Activated CD4-positive, alpha-beta T cell treated with anti-CD3 and anti-CD28 coated beads for 36 hours (primary cell): ENCODE measurements at regions not wholly inside any gene's neighbourhood (a gene's known extent, or its start where the extent isn't known, plus 50 kb on each side); places are given as distances from the start of the nearest gene placed in this dataset.

ENCODE experiments used
- ATAC-seq: fragments of 200-7000 bp; cut with Tn5 transposase; one replicate; pipeline ENCODE4 v1.10.0; 2021; ENCODE audit warnings: mild to moderate bottlenecking, moderate library complexity
- CTCF ChIA-PET: fragments of 350-600 bp; sonication (Branson Sonifier 250); formaldehyde crosslinking; loops from one replicate; lab custom pipeline; 2021; ENCODE audit warnings: antibody characterized with exemption; lab: Charles Lee
- POLR2A ChIA-PET: fragments of 350-600 bp; sonication (Branson Sonifier 250); formaldehyde crosslinking; loops from one replicate; lab custom pipeline; 2021; ENCODE audit warnings: antibody characterized with exemption, inconsistent platforms; lab: Charles Lee
- DNase-seq: peaks from one replicate; pipeline ENCODE4 v3.0.0-alpha.2; 2020
- H3K27ac Mint-ChIP-seq: one replicate; pipeline ENCODE4 v1.8.0; 2021; ENCODE audit warnings: mixed read lengths
- H3K27me3 Mint-ChIP-seq: one replicate; pipeline ENCODE4 v1.8.0; 2021; ENCODE audit warnings: mixed read lengths
- H3K36me3 Mint-ChIP-seq: one replicate; pipeline ENCODE4 v1.8.0; 2021; ENCODE audit warnings: low read depth, mixed read lengths
- H3K4me1 Mint-ChIP-seq: one replicate; pipeline ENCODE4 v1.8.0; 2021; ENCODE audit warnings: mixed read lengths
- H3K4me3 Mint-ChIP-seq: one replicate; pipeline ENCODE4 v1.8.0; 2021; ENCODE audit warnings: mild to moderate bottlenecking, moderate library complexity, mixed read lengths
- H3K9me3 Mint-ChIP-seq: one replicate; pipeline ENCODE4 v1.8.0; 2021; ENCODE audit warnings: low read depth, mixed read lengths
- intact Hi-C, 2 experiments: fragments of 100-400 bp; cut with DNase I in 1 of 2; cut with micrococcal nuclease in 1 of 2; formaldehyde crosslinking; loops; one replicate each; pipeline versions ENCODE4 v1.14.2 to v1.15.1; 2022 to 2024; cut with DNase I, micrococcal nuclease

- no peak for ATAC-seq
- H3K27me3 Mint-ChIP-seq, result no peaks in the 10 kb centered on the region
Observed at GRCh38 chr16:73145166-73145880, 97.4 kb upstream of the ZFHX3 start.

GRCh38 chr16:73143576-73144422, 95.9 kb upstream of the ZFHX3 start:
- ATAC-seq, result no peak
- intact Hi-C loops, result no loop called here

More at GRCh38 chr16:73145166-73145880, 97.4 kb upstream of the ZFHX3 start:
- Mint-ChIP-seq H3K4me1 (no peaks in the 10 kb centered on the region), H3K36me3 (no peaks in the 10 kb centered on the region), H3K4me3 (no peak overlapping the region), H3K27ac (no peak overlapping the region), H3K9me3 (no peaks in the 10 kb centered on the region)
- POLR2A ChIA-PET, result no interaction called here
- no peak for DNase-seq
- CTCF ChIA-PET, result no interaction called here
- intact Hi-C loops, result no loop called here

GRCh38 chr16:73143002-73143401, 95.1 kb upstream of the ZFHX3 start:
- Mint-ChIP-seq H3K27ac (no peak overlapping the region), H3K27me3 (peaks cover 3% of the 10 kb centered on the region), H3K36me3 (no peaks in the 10 kb centered on the region), H3K4me3 (no peak overlapping the region), H3K4me1 (no peaks in the 10 kb centered on the region), H3K9me3 (peaks cover 2% of the 10 kb centered on the region)
- ChIA-PET POLR2A (no interaction called here), CTCF (interaction anchor here (0.6 kb wide), 1 partner anchor 1304 kb away, joined by 4 read pairs; no protein-coding TSS in a partner anchor)
- intact Hi-C loops, result no loop called here
- ATAC-seq, result no peak
- DNase-seq, result no peak

More at GRCh38 chr16:73143576-73144422, 95.9 kb upstream of the ZFHX3 start:
- no peak for DNase-seq
- Mint-ChIP-seq H3K27ac (no peak overlapping the region), H3K4me1 (no peaks in the 10 kb centered on the region), H3K36me3 (no peaks in the 10 kb centered on the region), H3K27me3 (no peaks in the 10 kb centered on the region), H3K4me3 (no peak overlapping the region), H3K9me3 (peaks cover 1% of the 10 kb centered on the region)
- CTCF ChIA-PET, result interaction anchor here (0.8 kb wide), 1 partner anchor 1108 kb away, joined by 3 read pairs; no protein-coding TSS in a partner anchor
- POLR2A ChIA-PET, result no interaction called here

- DNase-seq (no peak), ATAC-seq (no peak)
- Mint-ChIP-seq H3K9me3 (peaks cover 2% of the 10 kb centered on the region), H3K27ac (no peak overlapping the region), H3K27me3 (peaks cover 3% of the 10 kb centered on the region), H3K4me1 (no peaks in the 10 kb centered on the region), H3K4me3 (no peak overlapping the region), H3K36me3 (no peaks in the 10 kb centered on the region)
- intact Hi-C loops, result no loop called here
- ChIA-PET POLR2A (no interaction called here), CTCF (interaction anchor here (0.6 kb wide), 1 partner anchor 1304 kb away, joined by 4 read pairs; no protein-coding TSS in a partner anchor)
Observed at GRCh38 chr16:73142053-73142854, 94.3 kb upstream of the ZFHX3 start.

GRCh38 chr16:73140929-73141328, 93.0 kb upstream of the ZFHX3 start:
- POLR2A ChIA-PET, result no interaction called here

GRCh38 chr16:73131156-73131862, 83.4 kb upstream of the ZFHX3 start:
- ATAC-seq (no peak), DNase-seq (no peak)
- Mint-ChIP-seq H3K9me3 (peaks cover 5% of the 10 kb centered on the region), H3K36me3 (no peaks in the 10 kb centered on the region), H3K4me1 (no peaks in the 10 kb centered on the region), H3K4me3 (no peak overlapping the region), H3K27ac (no peak overlapping the region), H3K27me3 (no peaks in the 10 kb centered on the region)
- CTCF ChIA-PET, result interaction anchor here (0.6 kb wide), 1 partner anchor 664 kb away, joined by 3 read pairs; no protein-coding TSS in a partner anchor
- POLR2A ChIA-PET, result no interaction called here
- intact Hi-C loops, result no loop called here

More at GRCh38 chr16:73140929-73141328, 93.0 kb upstream of the ZFHX3 start:
- ATAC-seq (no peak), DNase-seq (no peak)
- intact Hi-C loops, result no loop called here
- no peaks in the 10 kb centered on the region for H3K36me3 Mint-ChIP-seq
- peaks cover 2% of the 10 kb centered on the region for H3K9me3 Mint-ChIP-seq
- no peaks in the 10 kb centered on the region for H3K4me1 Mint-ChIP-seq
- no peak overlapping the region for H3K4me3 Mint-ChIP-seq
- CTCF ChIA-PET, result no interaction called here
- peaks cover 3% of the 10 kb centered on the region for H3K27me3 Mint-ChIP-seq
- H3K27ac Mint-ChIP-seq, result no peak overlapping the region

- Mint-ChIP-seq H3K9me3 (peaks cover 5% of the 10 kb centered on the region), H3K27me3 (no peaks in the 10 kb centered on the region), H3K36me3 (no peaks in the 10 kb centered on the region), H3K4me1 (no peaks in the 10 kb centered on the region), H3K27ac (no peak overlapping the region), H3K4me3 (no peak overlapping the region)
- intact Hi-C loops, result no loop called here
- ATAC-seq (no peak), DNase-seq (no peak)
- CTCF ChIA-PET, result no interaction called here
- POLR2A ChIA-PET, result no interaction called here
Observed at GRCh38 chr16:73129455-73129854, 81.5 kb upstream of the ZFHX3 start.

GRCh38 chr16:73126525-73126853, 78.6 kb upstream of the ZFHX3 start:
- no peak overlapping the region for H3K27ac Mint-ChIP-seq
- peaks cover 3% of the 10 kb centered on the region for H3K9me3 Mint-ChIP-seq
- POLR2A ChIA-PET, result no interaction called here
- CTCF ChIA-PET, result no interaction called here
- no peak overlapping the region for H3K4me3 Mint-ChIP-seq
- DNase-seq (no peak), ATAC-seq (no peak)
- intact Hi-C loops, result no loop called here
- no peaks in the 10 kb centered on the region for H3K27me3 Mint-ChIP-seq
- H3K4me1 Mint-ChIP-seq, result peaks cover 10% of the 10 kb centered on the region
- H3K36me3 Mint-ChIP-seq, result no peaks in the 10 kb centered on the region

GRCh38 chr16:73125850-73126524, 78.1 kb upstream of the ZFHX3 start:
- intact Hi-C loops, result no loop called here
- ChIA-PET POLR2A (no interaction called here), CTCF (interaction anchor here (0.6 kb wide), 1 partner anchor 489 kb away, joined by 3 read pairs; no protein-coding TSS in a partner anchor)
- Mint-ChIP-seq H3K27ac (no peak overlapping the region), H3K9me3 (peaks cover 3% of the 10 kb centered on the region), H3K4me1 (peaks cover 10% of the 10 kb centered on the region), H3K36me3 (no peaks in the 10 kb centered on the region), H3K27me3 (no peaks in the 10 kb centered on the region), H3K4me3 (no peak overlapping the region)
- DNase-seq (no peak), ATAC-seq (no peak)

- no peaks in the 10 kb centered on the region for H3K36me3 Mint-ChIP-seq
- ChIA-PET CTCF (no interaction called here), POLR2A (no interaction called here)
- H3K4me3 Mint-ChIP-seq, result no peak overlapping the region
- peaks cover 5% of the 10 kb centered on the region for H3K9me3 Mint-ChIP-seq
- H3K27me3 Mint-ChIP-seq, result no peaks in the 10 kb centered on the region
- H3K27ac Mint-ChIP-seq, result no peak overlapping the region
- intact Hi-C loops, result no loop called here
- no peak for DNase-seq
- no peak for ATAC-seq
- H3K4me1 Mint-ChIP-seq, result peaks cover 10% of the 10 kb centered on the region
Observed at GRCh38 chr16:73124665-73125375, 76.9 kb upstream of the ZFHX3 start.
